ENCODE measurements at regions not wholly inside any gene's neighbourhood (a gene's known extent, or its start where the extent isn't known, plus 50 kb on each side); places are given as distances from the start of the nearest gene placed in this dataset.

DNA sequence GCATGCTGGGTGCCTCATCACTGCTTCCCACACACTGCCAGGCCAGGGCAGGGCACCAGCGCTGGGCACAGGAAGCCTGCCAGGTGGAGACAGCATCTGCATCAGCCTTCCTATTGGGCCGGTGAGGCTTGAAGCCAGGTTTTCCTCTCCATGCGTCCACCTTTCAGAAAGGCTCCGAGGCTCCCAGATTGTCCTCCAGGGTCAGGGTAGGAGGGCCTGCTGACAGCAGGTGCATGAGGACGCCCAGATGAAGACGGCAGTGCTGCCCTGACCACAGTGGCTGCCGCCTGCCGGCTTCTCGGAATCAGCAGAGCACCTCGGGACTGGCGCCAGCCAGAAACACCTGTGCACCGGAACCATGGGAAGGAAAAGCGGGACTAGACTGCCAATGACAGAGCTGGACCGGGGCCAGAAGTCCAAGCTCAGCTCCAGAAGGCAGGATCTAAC lies 170.5 kb upstream of the CST7 start:
- TF ChIP-seq MXI1 (IDR thresholded peaks at IDR 0.05; ENCODE audit: borderline replicate concordance, low read depth, low read length) (no peak), SMC3 (IDR thresholded peaks at IDR 0.05; ENCODE audit: low read depth, low read length) (no peak), POLR2A (IDR thresholded peaks at IDR 0.05; ENCODE audit: low read depth, low read length) (no peak), FOS (IDR thresholded peaks at IDR 0.05; ENCODE audit: low read depth, low read length) (no peak), MAFK (IDR thresholded peaks at IDR 0.05; ENCODE audit: low read depth, low read length) (no peak)
- ATAC-seq (ENCODE audit: low read depth) (no peak), DNase-seq (no peak)
- H4K8ac ChIP-seq (ENCODE audit: low read depth in 2 of 2, low read length in 2 of 2) = no peak overlapping the region
- H2BK120ac ChIP-seq (ENCODE audit: low read depth, low read length) = no peak overlapping the region
- H3K27me3 ChIP-seq (ENCODE audit: control insufficient read depth, insufficient read depth, low read length) = peaks cover 43% of the 10 kb centered on the region
- no peak overlapping the region for H2AK9ac ChIP-seq (replicated peaks; ENCODE audit: low read depth, low read length, poor library complexity)
- H3K36me3 ChIP-seq (ENCODE audit: control insufficient read depth, insufficient read depth, low read length) = no peaks in the 10 kb centered on the region
- ChIA-PET POLR2A (ENCODE audit: unreplicated experiment) (no interaction called here), CTCF (no interaction called here)
- no peak overlapping the region for H3K23ac ChIP-seq (ENCODE audit: low read depth, low read length)
- no peak overlapping the region for H2BK20ac ChIP-seq (ENCODE audit: low read depth, low read length)
- H4K5ac ChIP-seq (ENCODE audit: low read depth, low read length) = no peak overlapping the region
- intact Hi-C loops (cut with micrococcal nuclease) (loop anchor here (10.0 kb wide), 1 partner anchor 254 kb away; no protein-coding TSS in a partner anchor), dilution Hi-C loops (cut with HindIII; ENCODE audit: low sequenced_read_pairs, unreplicated experiment) (no loop called here), in situ Hi-C loops (cut with MboI; ENCODE audit: low sequenced_read_pairs) (no loop called here)
- H3K4me2 ChIP-seq (ENCODE audit: low read depth, low read length) = no peak overlapping the region
- H2AFZ ChIP-seq (replicated peaks; ENCODE audit: low read length, poor library complexity) = peak overlapping the region; percentile 46
- no peaks in the 10 kb centered on the region for H3K9me1 ChIP-seq (ENCODE audit: insufficient read depth, low read length)
- WGBS, 2 experiments (ENCODE audit: extremely low coverage in 2 of 2, insufficient read length in 1 of 2) = 75% methylated on average over 10 of the region's 14 CpGs; no CpG with 5 or more reads in 1 of the 2 experiments
- no peak overlapping the region for H3K4ac ChIP-seq (ENCODE audit: low read depth, low read length)
- no peak overlapping the region for H3K14ac ChIP-seq (replicated peaks; ENCODE audit: low read depth, low read length)
- no peak overlapping the region for H2BK5ac ChIP-seq (ENCODE audit: low read depth, low read length, poor library complexity, severe bottlenecking)
- H3K4me3 ChIP-seq (ENCODE audit: insufficient read depth, low read depth, low read length) = no peak overlapping the region
- no peak overlapping the region for H2BK15ac ChIP-seq (ENCODE audit: low read depth, low read length)
- no peak overlapping the region for H3K27ac ChIP-seq (ENCODE audit: insufficient read depth, low read length)
- no peak overlapping the region for H2AK5ac ChIP-seq (ENCODE audit: low read depth, low read length)
- H3K4me1 ChIP-seq (ENCODE audit: control insufficient read depth, insufficient read depth, low read length) = no peaks in the 10 kb centered on the region
- no peak overlapping the region for H3K9ac ChIP-seq (ENCODE audit: low read depth, low read length)
- H4K91ac ChIP-seq (ENCODE audit: insufficient read depth, low read depth, low read length) = no peak overlapping the region
- no TSS peak for BruUV-seq (replicated peaks)
- no peaks in the 10 kb centered on the region for H4K20me1 ChIP-seq (ENCODE audit: insufficient read depth, low read length)
- no peak overlapping the region for H3K18ac ChIP-seq (ENCODE audit: low read depth, low read length)
- no peak overlapping the region for H3K56ac ChIP-seq (ENCODE audit: extremely low read depth, insufficient read depth, low read length)
- no peaks in the 10 kb centered on the region for H3K79me1 ChIP-seq (ENCODE audit: low read depth in 1 of 2, low read length in 2 of 2)
- H3K9me3 ChIP-seq (ENCODE audit: control insufficient read depth, insufficient read depth, low read length) = 0 out of 2 replicates have a peak, but pooled peaks cover 1% of the 10 kb centered on the region
